HG02981 (cell line): ENCODE measurements at regions not wholly inside any gene's neighbourhood (a gene's known extent, or its start where the extent isn't known, plus 50 kb on each side); places are given as distances from the start of the nearest gene placed in this dataset.

Source experiments
- ATAC-seq: cut with Tn5 transposase; IDR thresholded peaks from one replicate; pipeline ENCODE4 v1.9.1; 2021; ENCODE audit warnings: mild to moderate bottlenecking, moderate library complexity; ENCODE audit not compliant: unreplicated experiment

DNA sequence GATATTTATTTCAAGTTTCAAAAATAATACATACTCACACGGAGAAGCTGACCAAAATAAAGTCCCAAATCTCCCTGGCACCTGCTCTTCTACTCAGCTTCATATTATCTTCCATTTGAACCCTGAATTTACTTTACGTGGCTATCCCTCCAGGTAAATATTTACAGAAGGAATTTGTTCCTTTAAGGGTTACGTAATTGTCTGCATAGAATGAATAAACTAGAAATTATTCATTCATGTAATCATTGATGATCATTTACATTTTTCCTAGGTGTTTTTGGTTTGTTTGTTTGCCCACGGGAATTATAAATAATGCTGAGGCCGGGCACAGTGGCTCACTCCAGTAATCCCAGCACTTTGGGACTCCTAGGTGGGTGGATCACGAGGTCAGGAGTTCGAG lies 251.2 kb downstream of the PLK2 start:
- no peak for ATAC-seq

DNA sequence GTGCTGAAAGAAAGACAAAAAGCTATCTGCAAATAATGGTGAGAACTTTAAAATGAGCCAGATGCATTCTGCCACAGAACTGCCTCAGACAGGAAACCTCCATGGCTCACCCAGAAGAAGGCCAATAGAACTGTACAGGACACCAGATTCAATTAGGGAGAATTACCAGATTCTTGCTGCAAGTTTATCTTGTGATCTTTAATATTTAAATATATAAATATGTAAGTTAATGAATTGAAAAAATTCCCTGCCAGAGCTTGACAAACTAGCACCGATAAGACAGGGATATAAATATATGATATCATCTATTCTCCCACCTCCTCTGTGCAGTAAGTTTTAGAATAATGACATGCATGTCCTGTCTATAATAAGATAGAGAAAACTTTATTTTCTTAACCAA lies 252.8 kb downstream of the PLK2 start:
- ATAC-seq, result no peak

DNA sequence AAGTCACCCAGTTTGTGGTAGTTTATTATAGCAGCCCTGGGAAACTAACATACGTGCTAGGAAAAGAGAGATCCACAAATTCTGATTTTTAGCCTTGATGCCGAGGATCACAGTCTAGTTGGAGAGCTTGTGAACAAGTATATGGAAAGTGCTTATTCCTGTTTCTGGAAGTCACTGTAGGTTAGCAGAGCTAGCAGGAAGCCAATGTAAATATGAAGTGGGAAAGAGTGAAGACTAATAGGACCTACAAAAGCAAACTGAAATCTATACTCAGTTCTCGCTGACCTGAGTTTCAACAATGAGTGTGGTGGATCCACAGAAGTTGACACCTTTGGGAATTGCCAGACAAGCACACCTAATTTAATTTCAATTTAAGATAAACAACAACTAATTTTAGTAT lies 254.9 kb downstream of the PLK2 start:
- no peak for ATAC-seq

DNA sequence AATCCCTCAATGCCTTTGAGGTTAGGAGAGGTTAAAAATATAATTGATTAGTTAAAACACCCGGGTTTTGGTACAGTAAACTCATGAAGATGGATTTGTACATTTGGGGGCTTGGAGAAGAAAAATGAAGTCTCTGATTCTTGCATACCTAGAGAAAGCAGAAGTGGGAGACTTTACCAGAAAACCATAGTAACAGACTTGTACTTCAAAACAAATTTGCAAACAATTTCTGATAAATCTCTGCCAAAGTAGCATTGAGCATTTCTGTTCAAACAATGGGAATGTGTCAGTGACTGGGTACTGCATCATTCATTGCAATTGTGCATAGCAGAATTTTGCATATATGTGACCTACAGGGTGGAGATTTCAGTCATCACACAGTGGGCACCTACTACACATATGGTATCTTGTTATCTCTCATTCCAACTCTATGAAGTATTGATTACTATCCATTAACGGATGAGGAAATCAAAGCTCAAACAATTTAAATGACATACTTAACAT lies 256.9 kb downstream of the PLK2 start:
- no peak for ATAC-seq

DNA sequence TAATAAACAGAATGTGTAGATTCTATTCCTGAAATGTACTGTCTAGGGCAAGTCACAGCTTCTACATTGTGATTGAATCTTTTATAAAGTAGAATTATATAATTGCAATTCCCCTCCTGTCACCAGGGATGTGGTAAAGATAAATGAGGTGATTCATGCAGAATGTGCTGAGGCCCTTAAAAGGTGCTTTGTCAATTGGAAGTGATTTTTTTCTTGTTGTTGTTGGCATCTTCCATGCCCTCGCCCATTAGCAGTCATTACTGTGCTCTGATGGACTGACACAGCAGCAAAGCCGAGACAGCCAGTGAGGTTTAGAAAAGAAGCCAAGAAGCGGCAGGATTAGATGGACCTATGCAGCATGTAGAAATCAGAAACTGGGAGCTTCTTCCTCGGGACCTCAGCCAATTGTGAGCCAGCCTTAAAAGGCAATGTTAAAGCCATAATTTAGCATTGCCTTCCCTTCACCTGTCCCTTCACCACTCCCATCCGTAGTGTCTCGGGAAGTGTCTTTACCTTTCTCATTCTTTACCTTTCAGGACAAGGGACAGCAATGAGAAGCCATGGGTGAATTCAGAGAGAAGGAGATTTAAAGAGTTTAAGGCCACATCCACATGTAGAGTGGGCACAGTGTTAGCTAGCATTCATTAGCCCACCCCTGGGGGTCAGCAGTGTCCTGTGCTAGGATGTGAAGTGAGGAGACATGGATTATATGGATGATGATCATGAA lies 257.8 kb downstream of the PLK2 start:
- no peak for ATAC-seq

DNA sequence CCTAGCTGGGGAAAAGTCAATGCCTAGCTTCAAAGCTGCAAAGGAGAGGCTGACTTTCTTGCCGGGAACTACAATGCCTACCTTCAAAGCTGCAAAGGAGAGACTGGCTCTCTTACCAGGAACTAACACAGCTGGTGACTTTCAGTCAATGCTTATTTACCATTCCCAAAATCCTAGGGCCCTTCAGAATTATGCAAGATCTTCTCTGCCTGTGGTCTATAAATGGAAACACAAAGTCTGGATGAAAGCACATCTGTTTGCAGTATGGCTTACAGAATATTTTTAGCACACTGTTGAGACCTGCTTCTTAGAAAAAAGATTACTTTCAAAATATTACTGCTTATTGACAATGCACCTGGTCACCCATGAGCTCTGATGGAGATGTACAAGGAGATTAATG lies 259.4 kb downstream of the PLK2 start:
- no peak for ATAC-seq

DNA sequence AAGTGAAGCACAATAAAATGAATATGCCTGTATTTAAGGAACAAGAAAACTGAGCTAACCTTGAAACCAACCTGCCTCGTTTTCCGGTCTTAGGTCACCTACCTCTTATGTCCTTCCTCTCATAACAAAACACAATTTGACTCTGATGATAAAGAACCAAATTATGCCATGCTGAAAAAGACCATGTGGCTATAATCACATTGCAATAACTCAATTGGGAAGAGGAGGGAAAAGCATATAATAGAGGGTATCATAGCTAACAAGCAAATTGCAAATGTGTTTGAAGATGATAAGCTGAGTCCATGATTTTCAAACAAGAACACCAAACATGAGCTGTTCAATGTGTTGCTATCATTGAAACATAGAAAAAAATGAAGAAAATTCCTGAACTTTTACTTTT lies 260.8 kb downstream of the PLK2 start:
- no peak for ATAC-seq

DNA sequence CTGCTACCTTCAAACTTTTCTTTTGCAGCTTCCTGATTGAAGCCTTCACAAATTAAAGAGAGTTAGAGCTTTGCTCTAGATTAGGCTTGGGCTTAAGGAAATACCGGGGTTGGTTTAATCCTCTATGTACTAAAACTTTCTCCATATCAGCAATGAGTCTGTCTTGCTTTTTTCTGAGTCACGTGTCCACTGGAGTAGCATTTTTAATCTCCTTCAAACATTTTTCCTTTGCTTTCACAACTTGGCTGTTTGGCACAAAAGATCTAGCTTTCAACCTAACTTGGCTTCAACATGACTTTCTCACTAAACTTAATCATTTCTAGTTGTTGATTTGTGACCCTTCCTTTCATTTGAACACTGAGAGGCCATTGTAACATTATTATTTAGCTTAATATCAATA lies 261.6 kb downstream of the PLK2 start:
- ATAC-seq, result no peak

DNA sequence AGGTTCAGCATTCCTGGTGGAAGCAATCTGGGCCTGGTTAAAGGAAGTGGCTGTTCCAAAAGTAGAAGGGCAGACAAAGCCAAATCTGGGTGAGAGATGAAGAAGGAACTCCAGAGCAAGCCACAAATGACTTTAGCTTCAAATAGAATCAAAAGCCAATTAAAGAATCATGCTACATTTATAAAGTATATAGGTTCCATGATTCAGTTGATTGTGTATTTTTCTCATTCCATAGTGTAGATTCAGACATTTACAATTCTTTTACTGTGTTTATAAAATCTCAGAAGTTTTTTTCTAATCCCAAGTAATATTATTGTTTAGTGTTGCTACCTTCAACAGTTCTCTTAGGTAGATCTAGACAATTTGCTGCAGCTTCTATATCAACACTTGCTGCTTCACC lies 262.0 kb downstream of the PLK2 start:
- ATAC-seq, result no peak

DNA sequence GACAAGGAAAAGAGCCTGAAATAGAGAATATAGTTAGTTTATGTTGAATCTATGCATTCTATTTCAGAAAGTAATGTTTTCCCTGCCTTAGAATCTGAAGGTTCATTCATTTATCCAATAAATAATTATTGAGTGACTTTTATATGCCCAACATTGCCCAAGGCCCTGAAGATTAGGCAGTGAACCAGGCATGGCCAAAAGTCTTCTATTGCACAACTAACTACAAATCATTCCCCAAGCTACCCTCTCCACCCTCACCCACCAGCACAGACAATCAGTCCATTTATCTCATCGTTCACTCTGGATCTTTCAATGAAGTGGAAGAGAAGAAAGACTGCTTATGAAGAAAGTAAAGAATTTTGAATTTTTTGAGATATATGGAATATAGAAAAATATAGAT lies 268.4 kb downstream of the PLK2 start:
- ATAC-seq, result no peak

DNA sequence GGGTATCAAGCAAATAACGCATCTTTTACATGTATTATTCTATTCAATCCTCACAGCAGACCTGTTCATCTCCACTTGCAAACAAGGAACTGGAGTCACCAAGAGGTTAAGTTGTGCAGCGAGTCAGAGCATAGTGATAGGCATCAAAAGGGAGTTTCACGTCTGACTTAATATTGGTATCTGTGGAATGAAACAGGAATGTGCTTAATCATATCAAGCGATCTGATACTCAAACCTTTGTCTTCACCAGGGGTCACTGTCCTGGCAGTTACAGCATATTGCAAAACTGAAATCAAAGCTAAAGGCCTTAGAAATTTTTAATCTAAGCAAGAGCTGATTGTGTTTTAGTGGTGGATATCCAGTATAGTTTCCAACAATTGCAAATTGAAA lies 271.6 kb downstream of the PLK2 start:
- ATAC-seq, result no peak

DNA sequence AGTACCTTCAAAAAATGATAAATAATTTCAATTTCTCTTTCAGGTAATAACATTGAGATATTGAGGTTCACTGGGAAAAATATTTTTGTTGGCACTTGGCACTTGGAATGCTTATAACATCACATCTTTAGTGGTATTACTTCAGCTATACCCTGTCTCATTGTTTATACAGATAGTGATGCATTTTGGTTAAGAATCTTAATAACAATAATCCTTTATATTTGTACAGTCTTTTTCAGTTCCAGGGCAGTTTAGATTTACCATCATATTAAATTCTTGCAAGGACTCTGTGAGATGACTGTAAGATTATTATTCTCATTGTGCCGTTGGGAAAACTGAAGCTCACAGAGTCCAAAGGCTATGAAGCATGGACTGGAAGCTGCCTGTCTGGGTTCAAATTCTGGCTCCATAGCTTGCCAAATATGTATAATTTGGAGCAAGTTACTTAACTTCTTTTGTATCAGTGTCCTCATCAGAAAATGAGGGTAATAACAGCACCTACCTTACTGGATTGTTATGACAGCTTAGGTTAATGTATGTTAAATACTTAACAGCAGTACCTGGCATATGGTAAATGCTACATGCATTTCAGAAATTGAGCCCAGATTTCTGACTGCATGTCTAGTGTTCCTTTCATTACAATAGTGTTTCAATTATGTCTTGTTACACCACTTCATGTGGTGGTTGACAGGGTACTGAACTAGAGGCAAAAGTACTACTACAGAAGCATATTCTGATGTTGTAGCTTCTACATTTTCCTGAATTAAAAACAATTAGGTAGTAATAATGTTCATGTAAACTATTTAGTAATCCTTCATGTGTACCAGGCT lies 272.2 kb downstream of the PLK2 start:
- no peak for ATAC-seq

DNA sequence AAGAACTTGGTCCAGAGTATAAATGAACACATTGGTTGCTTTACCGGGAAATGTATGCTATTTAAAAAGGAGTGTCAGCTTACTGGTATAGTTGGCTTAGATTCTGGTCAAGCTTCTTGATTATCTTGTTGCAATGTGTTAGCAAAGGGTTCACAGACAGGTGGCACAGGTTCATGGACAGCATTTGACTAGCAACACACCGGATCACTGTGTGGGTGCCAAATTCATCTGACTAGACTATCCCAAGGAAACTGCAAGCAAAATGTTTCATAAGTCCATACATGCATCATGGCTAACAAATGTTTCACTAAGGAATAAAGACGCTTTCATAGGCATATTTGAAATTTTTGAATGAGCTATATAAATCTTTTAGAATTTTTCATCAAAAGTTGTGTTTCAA lies 274.1 kb downstream of the PLK2 start:
- no peak for ATAC-seq

DNA sequence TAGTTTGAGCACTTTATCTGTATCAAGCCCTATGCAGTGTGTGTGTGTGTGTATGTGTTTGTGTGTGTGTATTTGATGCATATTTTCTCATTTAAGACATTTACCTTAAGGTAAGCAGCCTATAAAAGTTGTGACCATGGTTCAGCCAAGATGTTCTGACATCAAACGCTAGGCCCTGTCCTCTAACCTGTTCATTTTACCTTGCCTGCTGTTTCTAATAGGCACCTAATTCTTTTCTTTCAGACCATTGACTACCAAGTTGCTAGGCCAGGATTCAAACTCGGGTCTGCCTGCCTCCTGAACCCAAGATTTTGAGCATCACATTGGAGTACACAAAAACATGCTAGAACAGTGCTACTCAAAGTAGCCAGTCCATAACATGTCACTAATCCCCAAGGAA lies 274.5 kb downstream of the PLK2 start:
- no peak for ATAC-seq

DNA sequence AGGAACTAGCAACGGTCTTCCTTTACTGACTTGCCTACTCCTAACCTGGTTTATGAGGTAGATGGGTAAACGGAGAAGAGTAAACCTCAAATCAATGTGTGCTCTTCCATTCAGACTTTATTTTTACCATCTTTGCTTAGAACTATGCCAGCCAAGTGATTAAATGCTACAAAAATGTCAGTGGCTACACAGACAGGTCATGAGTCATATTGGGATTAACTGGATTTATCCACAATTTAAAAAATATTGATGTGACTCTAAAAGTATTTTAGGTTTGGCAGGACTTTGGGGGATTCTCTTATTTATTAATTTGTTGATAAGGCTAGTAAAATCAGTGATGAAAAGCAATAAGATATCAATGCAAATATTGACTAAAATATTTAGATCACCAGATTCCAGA lies 275.0 kb downstream of the PLK2 start:
- ATAC-seq, result no peak

DNA sequence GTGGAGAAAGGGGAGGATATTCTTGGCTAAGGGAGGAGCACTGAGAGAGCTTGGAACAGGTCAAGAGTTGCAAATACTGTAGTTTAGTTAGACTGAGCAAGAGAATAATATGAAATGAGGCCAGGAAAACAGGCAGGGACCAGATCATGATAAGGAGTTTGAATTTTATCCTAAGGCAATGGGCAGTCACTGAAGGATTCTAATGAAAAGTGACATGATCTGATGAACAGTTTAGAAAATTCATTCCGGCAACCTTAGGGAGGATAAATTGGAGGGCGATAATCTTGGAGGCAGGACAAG lies 276.1 kb downstream of the PLK2 start:
- ATAC-seq, result no peak

DNA sequence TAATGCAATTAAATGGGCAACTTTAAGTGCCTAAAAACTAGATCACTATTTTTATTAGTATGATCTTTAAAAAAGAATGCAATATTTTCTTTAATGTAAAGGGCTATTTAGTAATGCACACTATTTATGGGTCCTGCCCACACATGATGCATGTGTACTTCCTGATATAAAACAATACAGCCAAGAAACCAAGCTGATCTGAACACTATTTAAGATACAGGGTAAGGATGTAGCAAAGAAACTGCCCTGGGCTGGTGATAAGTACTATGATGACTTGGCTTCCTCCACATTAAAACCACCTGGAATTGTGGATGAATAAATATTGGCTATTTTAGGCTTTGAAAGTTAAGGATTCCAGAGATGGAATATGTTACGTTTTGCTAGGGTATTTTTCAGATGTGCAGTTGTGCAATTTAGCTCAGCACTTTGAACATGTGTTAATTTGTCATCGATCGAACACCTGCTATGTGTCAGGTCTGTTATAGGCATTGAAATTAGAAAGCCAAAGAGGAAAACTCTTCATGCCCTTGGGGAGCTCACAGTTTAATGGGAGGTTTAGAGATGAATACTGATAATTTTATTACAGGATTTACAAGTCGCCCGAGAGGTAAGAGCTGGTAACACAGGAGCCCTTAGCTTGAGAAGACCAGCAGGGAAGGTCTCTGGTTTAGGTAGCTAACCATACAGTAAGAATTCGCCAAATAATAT lies 276.7 kb downstream of the PLK2 start:
- no peak for ATAC-seq

DNA sequence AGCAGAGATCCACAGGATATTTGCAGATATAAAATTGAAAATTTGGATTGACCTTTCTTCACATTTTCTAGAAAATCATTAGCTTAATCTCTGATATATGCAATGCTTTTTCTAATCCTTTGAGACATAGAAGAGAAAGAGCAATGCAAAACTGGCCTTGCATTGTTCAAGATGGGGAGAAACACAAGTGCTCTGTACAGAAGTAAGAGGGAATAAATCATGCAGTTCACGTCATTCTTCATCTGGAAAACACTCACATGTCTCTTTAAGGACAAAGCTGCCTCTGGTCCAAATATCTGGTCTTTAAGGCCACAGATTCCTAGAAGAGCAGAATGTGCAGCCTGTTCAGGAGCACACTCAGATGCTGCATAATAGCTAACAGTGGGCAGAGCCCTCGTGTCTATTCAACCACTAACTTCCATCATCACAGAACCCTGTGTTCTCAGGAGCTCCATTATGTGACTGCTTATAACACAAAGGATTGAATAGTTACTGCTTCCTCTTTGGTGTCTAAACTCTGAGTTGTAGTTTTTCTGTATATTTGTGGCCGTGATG lies 277.5 kb downstream of the PLK2 start:
- no peak for ATAC-seq

DNA sequence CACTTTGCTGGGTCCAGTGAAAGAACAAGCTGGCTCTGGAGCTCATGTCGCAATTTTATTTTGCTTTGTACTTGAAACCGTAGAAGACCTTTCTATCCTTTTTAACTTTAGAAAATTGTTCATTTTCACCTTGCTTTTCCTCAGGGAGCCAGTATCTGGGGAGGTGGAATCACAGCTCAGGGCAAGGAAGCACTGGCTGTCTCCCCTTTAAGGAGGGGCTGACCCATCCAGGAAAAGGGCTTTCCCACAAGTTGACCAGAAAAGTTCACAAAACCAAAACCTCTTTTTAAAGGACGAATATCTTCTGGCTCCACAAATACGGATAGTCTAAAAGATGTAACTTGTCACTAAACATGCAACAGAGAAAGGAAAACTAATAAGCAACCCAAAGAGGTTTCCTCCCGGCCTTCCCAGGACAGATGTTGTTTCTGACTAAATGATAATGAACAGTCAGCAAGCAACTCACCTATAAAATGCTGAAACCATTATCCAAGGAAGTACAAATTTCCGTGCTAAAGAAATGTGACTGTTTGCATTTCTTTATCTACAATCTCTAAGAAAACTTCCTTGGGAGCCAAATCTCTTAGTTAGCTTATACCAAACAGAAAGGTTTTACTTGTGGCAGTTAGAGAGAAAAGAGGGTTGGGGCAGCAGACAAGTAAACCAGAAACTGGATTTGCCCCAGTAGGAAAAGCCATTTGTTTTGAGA lies 278.2 kb downstream of the PLK2 start:
- ATAC-seq, result no peak

DNA sequence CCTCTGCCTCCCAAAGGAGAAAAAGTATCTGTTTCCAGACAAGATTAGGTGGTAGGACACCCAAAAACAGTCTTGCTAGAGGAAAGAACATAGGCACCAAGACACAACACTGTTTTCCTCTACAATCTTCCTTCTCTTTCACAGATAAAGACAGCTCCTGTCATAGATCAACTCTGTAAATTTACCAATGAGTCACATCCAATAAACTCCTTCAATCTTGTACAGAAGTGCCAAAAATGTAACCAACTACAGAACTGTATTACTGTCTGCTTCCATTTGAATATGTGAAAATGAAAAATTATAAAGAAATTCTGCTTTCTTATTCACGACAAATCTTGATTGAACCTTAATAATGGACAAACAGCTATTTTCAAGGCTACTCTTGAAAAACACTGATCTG lies 286.9 kb downstream of the PLK2 start:
- ATAC-seq, result no peak

DNA sequence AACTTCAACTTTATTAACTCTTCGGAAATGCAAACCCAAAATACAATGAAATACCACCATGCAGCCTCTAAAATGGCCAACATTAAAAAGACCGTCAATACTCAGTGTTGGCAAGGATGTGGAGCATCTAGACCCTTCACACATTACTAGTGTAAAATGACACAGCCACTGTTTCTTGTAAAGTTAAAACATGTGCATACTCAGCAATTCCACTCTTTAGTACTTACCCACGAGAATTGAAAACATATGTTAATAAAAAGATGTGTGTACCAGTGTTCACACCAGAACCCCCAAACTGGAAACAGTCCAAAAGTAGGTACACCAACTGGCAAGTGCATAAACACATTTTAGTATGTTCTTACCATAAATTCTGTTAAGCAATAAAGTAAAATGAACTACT lies 294.7 kb downstream of the PLK2 start:
- no peak for ATAC-seq
